ENCODE measurements at regions not wholly inside any gene's neighbourhood (a gene's known extent, or its start where the extent isn't known, plus 50 kb on each side); places are given as distances from the start of the nearest gene placed in this dataset.

- TF ChIP-seq, protein P1, sequence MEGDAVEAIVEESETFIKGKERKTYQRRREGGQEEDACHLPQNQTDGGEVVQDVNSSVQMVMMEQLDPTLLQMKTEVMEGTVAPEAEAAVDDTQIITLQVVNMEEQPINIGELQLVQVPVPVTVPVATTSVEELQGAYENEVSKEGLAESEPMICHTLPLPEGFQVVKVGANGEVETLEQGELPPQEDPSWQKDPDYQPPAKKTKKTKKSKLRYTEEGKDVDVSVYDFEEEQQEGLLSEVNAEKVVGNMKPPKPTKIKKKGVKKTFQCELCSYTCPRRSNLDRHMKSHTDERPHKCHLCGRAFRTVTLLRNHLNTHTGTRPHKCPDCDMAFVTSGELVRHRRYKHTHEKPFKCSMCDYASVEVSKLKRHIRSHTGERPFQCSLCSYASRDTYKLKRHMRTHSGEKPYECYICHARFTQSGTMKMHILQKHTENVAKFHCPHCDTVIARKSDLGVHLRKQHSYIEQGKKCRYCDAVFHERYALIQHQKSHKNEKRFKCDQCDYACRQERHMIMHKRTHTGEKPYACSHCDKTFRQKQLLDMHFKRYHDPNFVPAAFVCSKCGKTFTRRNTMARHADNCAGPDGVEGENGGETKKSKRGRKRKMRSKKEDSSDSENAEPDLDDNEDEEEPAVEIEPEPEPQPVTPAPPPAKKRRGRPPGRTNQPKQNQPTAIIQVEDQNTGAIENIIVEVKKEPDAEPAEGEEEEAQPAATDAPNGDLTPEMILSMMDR (IDR thresholded peaks at IDR 0.05): no peak
- no peak for TF ChIP-seq POLR2A (IDR thresholded peaks at IDR 0.05)
These were observed 71.9 kb downstream of the LHX9 start for GRCh38 chr1:197989058-197989457.
